GM10266 (cell line): ENCODE measurements at regions not wholly inside any gene's neighbourhood (a gene's known extent, or its start where the extent isn't known, plus 50 kb on each side); places are given as distances from the start of the nearest gene placed in this dataset.
"Not testable (repeated sequence)": the region's sequence is repeated elsewhere in the genome, so short reads cannot be mapped to it uniquely, and the experiment has no call there.

Source experiments
- DNase-seq: peaks from one replicate; pipeline ENCODE4 v3.0.0; 2012; ENCODE audit errors: extremely low spot score
- TF ChIP-seq, protein P1 (sequence below): IDR thresholded peaks from 2 replicates; pipeline ENCODE4 v1.5.1; 2012; ENCODE audit warnings: mild to moderate bottlenecking, low read depth; ENCODE audit not compliant: control insufficient read depth, insufficient read depth; ENCODE audit errors: missing control alignments

DNA sequence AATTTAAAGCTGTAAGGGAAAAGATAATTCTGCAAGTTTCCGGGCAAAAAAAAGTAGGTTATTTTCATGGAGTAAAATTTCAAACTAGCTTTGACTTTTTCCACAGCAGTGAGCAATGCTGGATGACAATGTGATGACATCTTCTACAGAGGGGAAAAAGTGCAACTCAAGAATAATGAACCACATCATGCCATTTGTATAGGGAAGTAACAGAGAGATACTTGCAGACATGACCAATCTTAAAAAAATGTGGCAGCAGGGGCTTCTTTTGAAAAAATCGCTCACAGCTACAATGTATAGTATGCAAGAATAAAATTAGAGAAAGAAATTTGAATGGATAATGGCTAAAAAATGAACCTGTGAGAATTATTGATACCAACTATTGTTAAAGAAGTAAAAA lies 115.5 kb downstream of the DHRS2 start:
- no peak for DNase-seq
- TF ChIP-seq, protein P1, sequence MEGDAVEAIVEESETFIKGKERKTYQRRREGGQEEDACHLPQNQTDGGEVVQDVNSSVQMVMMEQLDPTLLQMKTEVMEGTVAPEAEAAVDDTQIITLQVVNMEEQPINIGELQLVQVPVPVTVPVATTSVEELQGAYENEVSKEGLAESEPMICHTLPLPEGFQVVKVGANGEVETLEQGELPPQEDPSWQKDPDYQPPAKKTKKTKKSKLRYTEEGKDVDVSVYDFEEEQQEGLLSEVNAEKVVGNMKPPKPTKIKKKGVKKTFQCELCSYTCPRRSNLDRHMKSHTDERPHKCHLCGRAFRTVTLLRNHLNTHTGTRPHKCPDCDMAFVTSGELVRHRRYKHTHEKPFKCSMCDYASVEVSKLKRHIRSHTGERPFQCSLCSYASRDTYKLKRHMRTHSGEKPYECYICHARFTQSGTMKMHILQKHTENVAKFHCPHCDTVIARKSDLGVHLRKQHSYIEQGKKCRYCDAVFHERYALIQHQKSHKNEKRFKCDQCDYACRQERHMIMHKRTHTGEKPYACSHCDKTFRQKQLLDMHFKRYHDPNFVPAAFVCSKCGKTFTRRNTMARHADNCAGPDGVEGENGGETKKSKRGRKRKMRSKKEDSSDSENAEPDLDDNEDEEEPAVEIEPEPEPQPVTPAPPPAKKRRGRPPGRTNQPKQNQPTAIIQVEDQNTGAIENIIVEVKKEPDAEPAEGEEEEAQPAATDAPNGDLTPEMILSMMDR: no peak

DNA sequence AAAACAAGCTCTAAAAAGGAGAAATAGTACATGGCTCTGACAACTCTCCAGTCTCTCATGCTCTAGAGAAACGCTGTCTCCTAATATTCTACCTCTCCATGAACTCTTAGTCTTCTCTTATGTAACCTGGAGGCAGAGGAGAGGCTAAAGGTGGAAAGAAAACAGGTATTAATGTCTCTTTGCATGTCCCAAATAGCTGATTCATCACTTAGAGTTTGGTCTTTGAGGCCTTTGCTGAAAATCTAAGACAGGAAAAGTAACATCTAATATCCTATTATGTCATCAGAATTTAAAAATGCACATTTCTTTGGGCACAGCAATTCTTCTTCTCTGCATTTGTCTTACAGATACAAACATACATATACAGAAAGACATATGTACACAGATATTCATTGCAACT lies 127.2 kb downstream of the DHRS2 start:
- no peak for DNase-seq
- TF ChIP-seq, protein P1: no peak

DNA sequence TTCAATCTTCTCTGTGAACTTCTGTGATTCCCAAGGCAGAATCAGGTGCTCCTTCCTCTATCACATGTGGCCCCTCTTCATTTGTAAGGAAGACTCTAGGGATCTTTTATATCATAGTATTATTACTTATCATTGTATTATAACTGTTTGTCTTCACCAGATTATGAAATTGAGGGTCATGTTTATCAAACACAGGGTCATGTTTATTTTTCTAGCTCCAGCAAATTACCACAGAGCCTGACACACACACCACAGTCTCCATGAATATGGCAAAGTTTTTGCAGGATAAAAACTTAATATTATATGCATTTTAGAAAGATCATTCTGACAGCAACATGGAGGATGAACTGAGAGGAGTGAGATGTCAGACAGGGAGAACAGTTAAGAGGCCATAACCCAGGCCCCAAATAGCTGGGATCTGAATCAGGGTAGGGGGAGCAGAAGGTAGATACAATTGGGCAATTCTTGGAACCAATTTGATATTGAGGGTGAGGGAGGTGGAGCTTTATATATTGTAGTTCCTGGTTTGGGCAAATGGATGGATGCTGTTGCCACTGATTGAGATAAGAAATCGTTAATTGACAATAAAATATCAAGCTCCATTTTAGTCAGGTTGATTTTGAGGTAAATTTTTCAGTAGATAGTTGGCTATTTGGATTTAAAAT lies 130.7 kb downstream of the DHRS2 start:
- TF ChIP-seq, protein P1: no peak
- no peak for DNase-seq

DNA sequence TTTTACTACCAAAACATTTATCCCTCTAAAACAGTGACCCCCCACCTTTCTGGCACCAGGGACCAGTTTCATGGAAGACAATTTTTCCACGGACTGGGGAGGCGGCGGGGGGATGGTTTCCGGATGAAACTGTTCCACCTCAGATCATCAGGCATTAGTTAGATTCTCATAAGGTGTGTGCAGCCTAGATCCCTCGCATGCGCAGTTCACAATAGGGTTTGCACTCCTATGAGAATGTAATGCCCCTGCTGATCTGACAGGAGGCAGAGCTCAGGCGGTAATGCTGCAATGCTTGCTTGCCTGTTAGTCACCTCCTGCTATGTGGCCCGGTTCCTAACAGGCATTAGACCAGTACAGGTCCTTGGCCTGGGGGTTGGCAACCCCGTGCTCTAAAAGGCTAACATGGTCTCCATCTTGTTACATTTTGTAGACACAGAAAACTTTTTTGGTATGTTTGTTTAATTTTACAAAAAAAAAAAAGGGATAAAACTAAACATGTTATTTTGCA lies 133.1 kb downstream of the DHRS2 start:
- DNase-seq: not testable (repeated sequence)

DNA sequence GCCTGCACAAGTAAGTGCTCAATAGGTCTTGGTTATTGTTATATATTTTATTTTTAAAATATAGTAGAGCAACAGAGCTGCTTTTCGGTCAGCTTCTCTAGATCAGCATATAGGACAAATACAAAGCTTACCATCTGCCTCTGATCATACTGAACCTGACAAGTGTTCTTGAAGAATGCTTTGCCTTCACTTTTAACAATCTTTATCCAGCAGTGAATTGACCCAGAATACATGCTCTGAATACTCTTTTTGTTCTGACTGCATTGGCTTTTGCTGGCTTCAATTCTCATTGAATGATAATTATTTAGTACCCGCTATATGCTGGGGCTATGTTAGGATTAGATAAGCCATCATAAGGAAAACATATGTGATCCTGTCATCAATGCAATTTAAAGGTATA lies 137.8 kb downstream of the DHRS2 start:
- TF ChIP-seq, protein P1: no peak
- no peak for DNase-seq

DNA sequence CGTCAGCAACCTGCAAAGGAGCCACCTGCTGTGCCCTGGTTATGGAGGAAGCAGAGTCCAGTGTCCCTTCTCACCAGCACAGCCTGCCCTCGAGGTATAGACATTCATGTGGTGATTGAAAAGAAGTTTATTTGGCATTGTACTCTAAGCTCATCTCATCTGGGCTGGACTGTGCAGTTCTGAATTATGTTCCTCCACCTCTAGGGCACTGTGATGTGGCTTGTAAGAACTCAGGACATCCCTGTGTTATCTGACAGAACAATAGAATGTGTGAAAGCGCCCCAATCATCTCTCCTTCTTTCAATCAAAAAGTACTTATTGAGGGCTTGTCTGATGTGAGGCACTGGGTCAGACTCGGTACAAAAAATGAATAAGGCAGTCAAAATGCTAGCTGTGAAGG lies 140.1 kb downstream of the DHRS2 start:
- DNase-seq: no peak
- TF ChIP-seq, protein P1: no peak

DNA sequence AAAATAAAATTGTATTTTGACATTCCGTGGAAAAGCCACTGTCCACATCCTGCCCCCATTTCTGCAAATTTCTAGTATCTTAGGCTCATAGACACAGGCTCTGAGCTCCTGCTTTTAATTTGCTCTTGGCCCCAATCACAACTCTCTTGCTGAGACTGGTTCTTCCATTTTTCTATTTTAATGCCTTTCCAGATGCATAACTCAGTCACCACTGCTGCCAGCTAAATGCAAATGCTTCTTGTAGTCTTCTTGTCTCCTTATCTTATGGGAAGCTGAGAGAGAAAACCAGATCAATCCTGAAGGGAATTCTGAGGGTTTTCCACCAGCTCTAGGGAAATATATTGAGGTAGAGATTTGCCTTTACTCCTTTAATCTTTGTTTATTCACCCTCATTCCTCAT lies 149.0 kb downstream of the DHRS2 start:
- TF ChIP-seq, protein P1: no peak
- DNase-seq: no peak

DNA sequence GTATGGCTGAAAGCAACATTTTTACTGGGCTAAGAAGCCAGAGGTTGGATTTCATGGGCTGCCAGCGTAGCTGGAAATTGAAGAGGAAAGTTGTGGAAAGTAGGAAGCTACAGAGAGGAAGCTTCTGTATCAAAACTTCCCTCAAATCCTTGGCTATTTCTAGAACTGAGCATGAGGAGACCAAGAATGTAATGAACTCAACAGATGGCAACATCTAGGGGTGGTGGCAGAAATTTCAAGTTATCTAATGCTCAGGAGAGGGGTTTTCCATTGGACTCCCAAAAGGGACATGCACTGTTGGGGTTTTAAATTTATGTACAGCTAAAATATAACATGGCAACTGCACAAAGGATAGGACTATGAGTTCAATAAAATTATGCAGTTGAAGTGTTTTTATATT lies 151.3 kb downstream of the DHRS2 start:
- TF ChIP-seq, protein P1: no peak
- DNase-seq: no peak
